HG02798 (cell line): ENCODE measurements at regions not wholly inside any gene's neighbourhood (a gene's known extent, or its start where the extent isn't known, plus 50 kb on each side); places are given as distances from the start of the nearest gene placed in this dataset.

Experiments
- ATAC-seq: cut with Tn5 transposase; IDR thresholded peaks from one replicate; pipeline ENCODE4 v1.9.1; 2021; ENCODE audit warnings: mild to moderate bottlenecking; ENCODE audit not compliant: unreplicated experiment, poor library complexity

GRCh38 chr4:163857903-163858302 lies 363.4 kb downstream of the TMA16 start:
- ATAC-seq = no peak

- no peak for ATAC-seq
Measured at GRCh38 chr4:163858515-163858914, 364.0 kb downstream of the TMA16 start.

GRCh38 chr4:163863082-163863481 lies 368.6 kb downstream of the TMA16 start:
- ATAC-seq = no peak

GRCh38 chr4:163865010-163865409 lies 370.5 kb downstream of the TMA16 start:
- no peak for ATAC-seq

GRCh38 chr4:163866728-163867315 lies 372.3 kb downstream of the TMA16 start:
- peak; percentile 75 for ATAC-seq

- ATAC-seq = no peak
Measured at GRCh38 chr4:163868445-163868844, 374.0 kb downstream of the TMA16 start.

GRCh38 chr4:163871078-163871477 lies 376.6 kb downstream of the TMA16 start:
- no peak for ATAC-seq

GRCh38 chr4:163875327-163875726 lies 380.8 kb downstream of the TMA16 start:
- ATAC-seq = no peak

- ATAC-seq = peak; percentile 65
Measured at GRCh38 chr4:163878336-163879121, 384.0 kb downstream of the TMA16 start.

- ATAC-seq = no peak
Measured at GRCh38 chr4:163892417-163892816, 397.9 kb downstream of the TMA16 start.

- ATAC-seq = no peak
Measured at GRCh38 chr4:163895378-163896005, 401.0 kb downstream of the TMA16 start.

GRCh38 chr4:163901319-163901718 lies 406.8 kb downstream of the TMA16 start:
- no peak for ATAC-seq

- ATAC-seq = no peak
Measured at GRCh38 chr4:163902417-163902816, 407.9 kb downstream of the TMA16 start.

- no peak for ATAC-seq
Measured at GRCh38 chr4:163911891-163912290, 417.4 kb downstream of the TMA16 start.

GRCh38 chr4:163913571-163913970 lies 419.1 kb downstream of the TMA16 start:
- ATAC-seq = no peak

- no peak for ATAC-seq
Measured at GRCh38 chr4:163915896-163916295, 421.4 kb downstream of the TMA16 start.

- ATAC-seq = no peak
Measured at GRCh38 chr4:163920426-163920825, 425.9 kb downstream of the TMA16 start.

- no peak for ATAC-seq
Measured at GRCh38 chr4:163922302-163922701, 427.8 kb downstream of the TMA16 start.

- ATAC-seq = no peak
Measured at GRCh38 chr4:163923092-163923491, 428.6 kb downstream of the TMA16 start.

- no peak for ATAC-seq
Measured at GRCh38 chr4:163930086-163930485, 435.6 kb downstream of the TMA16 start.

GRCh38 chr4:163932504-163932903 lies 438.0 kb downstream of the TMA16 start:
- ATAC-seq = no peak

GRCh38 chr4:163939597-163939996 lies 445.1 kb downstream of the TMA16 start:
- ATAC-seq = no peak
